ENCODE measurements at regions not wholly inside any gene's neighbourhood (a gene's known extent, or its start where the extent isn't known, plus 50 kb on each side); places are given as distances from the start of the nearest gene placed in this dataset.
A peak's percentile ranks its signal among the peaks of the same experiment; 100 is the strongest.

- ChIA-PET POLR2A (no interaction called here), CTCF (no interaction called here)
- no peak for TF ChIP-seq TARDBP (IDR thresholded peaks at IDR 0.05)
- TF ChIP-seq FOXM1 (IDR thresholded peaks at IDR 0.05; ENCODE audit: borderline replicate concordance): no peak
- TF ChIP-seq BHLHE40 (IDR thresholded peaks at IDR 0.05; ENCODE audit: borderline replicate concordance): no peak
- no peak for TF ChIP-seq ZNF384 (IDR thresholded peaks at IDR 0.05)
- no peak for TF ChIP-seq LEF1 (IDR thresholded peaks at IDR 0.05; ENCODE audit: borderline replicate concordance)
- TF ChIP-seq SP1 (IDR thresholded peaks at IDR 0.05): no peak
- TF ChIP-seq FOXA1 (IDR thresholded peaks at IDR 0.05): no peak
- no peak for TF ChIP-seq ELF4 (IDR thresholded peaks at IDR 0.05)
- no peak for TF ChIP-seq HDGF (IDR thresholded peaks at IDR 0.05; ENCODE audit: borderline replicate concordance)
- no peak for DNase-seq (ENCODE audit: extremely low spot score)
Observed at GRCh38 chr2:139805441-139805840, 1025.3 kb upstream of the NXPH2 start.

- TF ChIP-seq SP1 (IDR thresholded peaks at IDR 0.05) (no peak), TARDBP (IDR thresholded peaks at IDR 0.05) (no peak), BHLHE40 (IDR thresholded peaks at IDR 0.05; ENCODE audit: borderline replicate concordance) (no peak), ZNF384 (IDR thresholded peaks at IDR 0.05) (no peak), SUZ12 (IDR thresholded peaks at IDR 0.05) (no peak), FOXK2 (IDR thresholded peaks at IDR 0.05) (no peak), NFRKB (IDR thresholded peaks at IDR 0.05) (no peak), FOXA1 (IDR thresholded peaks at IDR 0.05) (no peak), LEF1 (IDR thresholded peaks at IDR 0.05; ENCODE audit: borderline replicate concordance) (no peak), ARNT (IDR thresholded peaks at IDR 0.05) (no peak), HDGF (IDR thresholded peaks at IDR 0.05; ENCODE audit: borderline replicate concordance) (no peak), CTBP1 (IDR thresholded peaks at IDR 0.05; ENCODE audit: borderline replicate concordance) (no peak), PKNOX1 (IDR thresholded peaks at IDR 0.05) (no peak), ELF4 (IDR thresholded peaks at IDR 0.05) (no peak), L3MBTL2 (conservative IDR thresholded peaks at IDR 0.05) (no peak), FOXM1 (IDR thresholded peaks at IDR 0.05; ENCODE audit: borderline replicate concordance) (no peak)
- no peak for DNase-seq (ENCODE audit: extremely low spot score)
- ChIA-PET CTCF (no interaction called here), POLR2A (no interaction called here)
Observed at GRCh38 chr2:139798391-139798790, 1018.2 kb upstream of the NXPH2 start.

- TF ChIP-seq SUZ12 (IDR thresholded peaks at IDR 0.05): no peak
- TF ChIP-seq HDGF (IDR thresholded peaks at IDR 0.05; ENCODE audit: borderline replicate concordance): no peak
- TF ChIP-seq FOXK2 (IDR thresholded peaks at IDR 0.05): no peak
- no peak for TF ChIP-seq TARDBP (IDR thresholded peaks at IDR 0.05)
- no peak for TF ChIP-seq BHLHE40 (IDR thresholded peaks at IDR 0.05; ENCODE audit: borderline replicate concordance)
- ChIA-PET POLR2A (no interaction called here), CTCF (no interaction called here)
- peak; percentile 8 for DNase-seq (ENCODE audit: extremely low spot score)
Observed at GRCh38 chr2:139790807-139791752, 1010.9 kb upstream of the NXPH2 start.

GRCh38 chr2:139790136-139790535 is 1009.9 kb upstream of the NXPH2 start:
- TF ChIP-seq PKNOX1 (IDR thresholded peaks at IDR 0.05) (no peak), HDGF (IDR thresholded peaks at IDR 0.05; ENCODE audit: borderline replicate concordance) (no peak), SUZ12 (IDR thresholded peaks at IDR 0.05) (no peak), BHLHE40 (IDR thresholded peaks at IDR 0.05; ENCODE audit: borderline replicate concordance) (no peak), FOXA1 (IDR thresholded peaks at IDR 0.05) (no peak), ZNF384 (IDR thresholded peaks at IDR 0.05) (no peak), ARNT (IDR thresholded peaks at IDR 0.05) (no peak), FOXM1 (IDR thresholded peaks at IDR 0.05; ENCODE audit: borderline replicate concordance) (no peak), TARDBP (IDR thresholded peaks at IDR 0.05) (no peak), CTBP1 (IDR thresholded peaks at IDR 0.05; ENCODE audit: borderline replicate concordance) (no peak), FOXK2 (IDR thresholded peaks at IDR 0.05) (no peak), NFRKB (IDR thresholded peaks at IDR 0.05) (no peak), ELF4 (IDR thresholded peaks at IDR 0.05) (no peak), L3MBTL2 (conservative IDR thresholded peaks at IDR 0.05) (no peak), LEF1 (IDR thresholded peaks at IDR 0.05; ENCODE audit: borderline replicate concordance) (no peak), SP1 (IDR thresholded peaks at IDR 0.05) (no peak)
- CTCF ChIA-PET: no interaction called here
- POLR2A ChIA-PET: no interaction called here
- DNase-seq (ENCODE audit: extremely low spot score): no peak

GRCh38 chr2:139778732-139779131 is 998.5 kb upstream of the NXPH2 start:
- POLR2A ChIA-PET: no interaction called here
- CTCF ChIA-PET: no interaction called here
- no peak for DNase-seq (ENCODE audit: extremely low spot score)
- no peak for TF ChIP-seq L3MBTL2 (conservative IDR thresholded peaks at IDR 0.05)
- TF ChIP-seq ARNT (IDR thresholded peaks at IDR 0.05): no peak
- TF ChIP-seq CTBP1 (IDR thresholded peaks at IDR 0.05; ENCODE audit: borderline replicate concordance): no peak
- TF ChIP-seq FOXK2 (IDR thresholded peaks at IDR 0.05): no peak
- no peak for TF ChIP-seq FOXM1 (IDR thresholded peaks at IDR 0.05; ENCODE audit: borderline replicate concordance)

GRCh38 chr2:139773720-139774277 is 993.6 kb upstream of the NXPH2 start:
- no peak for DNase-seq (ENCODE audit: extremely low spot score)
- TF ChIP-seq NFRKB (IDR thresholded peaks at IDR 0.05): no peak
- no peak for TF ChIP-seq LEF1 (IDR thresholded peaks at IDR 0.05; ENCODE audit: borderline replicate concordance)
- TF ChIP-seq ARNT (IDR thresholded peaks at IDR 0.05): no peak
- TF ChIP-seq SUZ12 (IDR thresholded peaks at IDR 0.05): no peak
- TF ChIP-seq ZNF384 (IDR thresholded peaks at IDR 0.05): no peak
- TF ChIP-seq ELF4 (IDR thresholded peaks at IDR 0.05): no peak
- no peak for TF ChIP-seq FOXM1 (IDR thresholded peaks at IDR 0.05; ENCODE audit: borderline replicate concordance)
- TF ChIP-seq TARDBP (IDR thresholded peaks at IDR 0.05): no peak
- no peak for TF ChIP-seq BHLHE40 (IDR thresholded peaks at IDR 0.05; ENCODE audit: borderline replicate concordance)
- TF ChIP-seq PKNOX1 (IDR thresholded peaks at IDR 0.05): no peak
- no peak for TF ChIP-seq CTBP1 (IDR thresholded peaks at IDR 0.05; ENCODE audit: borderline replicate concordance)
- no peak for TF ChIP-seq FOXK2 (IDR thresholded peaks at IDR 0.05)
- no peak for TF ChIP-seq L3MBTL2 (conservative IDR thresholded peaks at IDR 0.05)
- TF ChIP-seq HDGF (IDR thresholded peaks at IDR 0.05; ENCODE audit: borderline replicate concordance): no peak
- TF ChIP-seq FOXA1 (IDR thresholded peaks at IDR 0.05): no peak
- no peak for TF ChIP-seq SP1 (IDR thresholded peaks at IDR 0.05)
- ChIA-PET POLR2A (no interaction called here), CTCF (no interaction called here)
